GM19467 (cell line): ENCODE measurements at regions not wholly inside any gene's neighbourhood (a gene's known extent, or its start where the extent isn't known, plus 50 kb on each side); places are given as distances from the start of the nearest gene placed in this dataset.

Source experiments
- ATAC-seq: cut with Tn5 transposase; IDR thresholded peaks from one replicate; pipeline ENCODE4 v1.9.1; 2021; ENCODE audit warnings: mild to moderate bottlenecking, moderate library complexity; ENCODE audit not compliant: unreplicated experiment

- no peak for ATAC-seq
These were observed 715.1 kb downstream of the UQCRFS1 start for GRCh38 chr19:28497887-28498286.

- no peak for ATAC-seq
These were observed 715.8 kb downstream of the UQCRFS1 start for GRCh38 chr19:28497137-28497536.

GRCh38 chr19:28495046-28495445 is 717.9 kb downstream of the UQCRFS1 start:
- ATAC-seq: no peak

- ATAC-seq: no peak
These were observed 718.5 kb downstream of the UQCRFS1 start for GRCh38 chr19:28494461-28494860.

GRCh38 chr19:28493884-28494283 is 719.1 kb downstream of the UQCRFS1 start:
- ATAC-seq: no peak

- no peak for ATAC-seq
These were observed 720.3 kb downstream of the UQCRFS1 start for GRCh38 chr19:28492621-28493020.

GRCh38 chr19:28492201-28492600 is 720.8 kb downstream of the UQCRFS1 start:
- no peak for ATAC-seq

- no peak for ATAC-seq
These were observed 723.2 kb downstream of the UQCRFS1 start for GRCh38 chr19:28489776-28490175.

- no peak for ATAC-seq
These were observed 723.8 kb downstream of the UQCRFS1 start for GRCh38 chr19:28489126-28489660.

- no peak for ATAC-seq
These were observed 725.0 kb downstream of the UQCRFS1 start for GRCh38 chr19:28487999-28488398.

- no peak for ATAC-seq
These were observed 726.0 kb downstream of the UQCRFS1 start for GRCh38 chr19:28486926-28487325.

GRCh38 chr19:28486473-28486872 is 726.5 kb downstream of the UQCRFS1 start:
- no peak for ATAC-seq

- no peak for ATAC-seq
These were observed 727.7 kb downstream of the UQCRFS1 start for GRCh38 chr19:28485292-28485691.

- ATAC-seq: no peak
These were observed 729.8 kb downstream of the UQCRFS1 start for GRCh38 chr19:28483197-28483596.

GRCh38 chr19:28482221-28482620 is 730.7 kb downstream of the UQCRFS1 start:
- ATAC-seq: no peak

GRCh38 chr19:28481674-28482073 is 731.3 kb downstream of the UQCRFS1 start:
- no peak for ATAC-seq

GRCh38 chr19:28475525-28475924 is 737.4 kb downstream of the UQCRFS1 start:
- no peak for ATAC-seq

- no peak for ATAC-seq
These were observed 740.1 kb downstream of the UQCRFS1 start for GRCh38 chr19:28472843-28473242.

- no peak for ATAC-seq
These were observed 741.0 kb downstream of the UQCRFS1 start for GRCh38 chr19:28471731-28472510.

- ATAC-seq: no peak
These were observed 743.4 kb downstream of the UQCRFS1 start for GRCh38 chr19:28469544-28469943.

- ATAC-seq: no peak
These were observed 744.1 kb downstream of the UQCRFS1 start for GRCh38 chr19:28468701-28469459.
